A549 (cell line): ENCODE measurements at regions not wholly inside any gene's neighbourhood (a gene's known extent, or its start where the extent isn't known, plus 50 kb on each side); places are given as distances from the start of the nearest gene placed in this dataset.

Source experiments
- CTCF ChIP-seq: fragments of >200 bp; sonication (Bioruptor Twin); formaldehyde crosslinking; IDR thresholded peaks from 3 replicates; pipeline ENCODE4 v1.5.1; 2016
- EP300 ChIP-seq, 2 experiments: fragments of >200 bp; sonication (Bioruptor Twin); formaldehyde crosslinking; IDR thresholded peaks; 2 replicates in 1 of 2; 3 replicates in 1 of 2; pipeline ENCODE4 v1.6.1; 2016 to 2017
- TF ChIP-seq, protein P1 (sequence below): IDR thresholded peaks from 2 replicates; pipeline ENCODE4 v1.6.1; 2012

DNA sequence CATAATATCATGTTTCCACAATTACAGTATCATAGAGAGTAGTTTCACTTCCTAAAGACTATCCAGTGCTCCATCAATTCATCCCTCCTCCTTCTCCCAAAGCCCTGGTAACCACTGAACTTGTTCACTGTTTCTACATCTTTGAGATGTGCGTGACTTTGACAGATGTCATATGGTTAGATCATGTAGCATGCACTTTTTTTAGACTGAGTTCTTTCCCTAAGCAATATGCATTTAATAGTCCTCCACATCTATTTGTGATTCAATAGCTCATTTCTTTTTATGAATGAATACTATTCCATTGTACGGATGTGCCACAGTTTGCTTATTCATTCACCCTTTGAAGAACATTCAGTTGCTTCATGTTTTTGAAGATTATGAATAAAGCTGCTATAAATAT lies 560.4 kb upstream of the LRRTM4 start:
- TF ChIP-seq EP300 (IDR thresholded peaks at IDR 0.05) (no peak), CTCF (no peak)
- TF ChIP-seq, protein P1, sequence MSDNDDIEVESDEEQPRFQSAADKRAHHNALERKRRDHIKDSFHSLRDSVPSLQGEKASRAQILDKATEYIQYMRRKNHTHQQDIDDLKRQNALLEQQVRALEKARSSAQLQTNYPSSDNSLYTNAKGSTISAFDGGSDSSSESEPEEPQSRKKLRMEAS: no peak
